ENCODE measurements at regions not wholly inside any gene's neighbourhood (a gene's known extent, or its start where the extent isn't known, plus 50 kb on each side); places are given as distances from the start of the nearest gene placed in this dataset.

GRCh38 chr13:105607016-105607415 is 928.4 kb downstream of the EFNB2 start:
- TF ChIP-seq CREB1 (IDR thresholded peaks at IDR 0.05; ENCODE audit: low read depth) (no peak), RAD21 (IDR thresholded peaks at IDR 0.05; ENCODE audit: low read depth) (no peak), REST (IDR thresholded peaks at IDR 0.05; ENCODE audit: low read depth) (no peak), MAX (IDR thresholded peaks at IDR 0.05) (no peak), FOXM1 (IDR thresholded peaks at IDR 0.05; ENCODE audit: borderline replicate concordance, low read depth) (no peak)
